Heart left ventricle (tissue), 16 donors: ENCODE measurements at regions not wholly inside any gene's neighbourhood (a gene's known extent, or its start where the extent isn't known, plus 50 kb on each side); places are given as distances from the start of the nearest gene placed in this dataset.

Experiments
- ATAC-seq, 4 donors: fragments of 200-7000 bp; cut with Tn5 transposase; one replicate each; pipeline ENCODE4 v1.9.1; 2020 to 2022; ENCODE audit warnings: moderate library complexity in 4 of 4, mild to moderate bottlenecking in 3 of 4, moderate number of reproducible peaks in 1 of 4
- DNase-seq, 5 donors: peaks; one replicate each; pipeline ENCODE4 v3.0.0-alpha.2; 2020
- H3K27ac ChIP-seq, 12 donors: fragments of 200-600 bp; sonication (generic) in 4 of 12; one replicate each; pipeline versions ENCODE4 v1.5.0 to v1.8.0; 2016 to 2022; ENCODE audit warnings: mild to moderate bottlenecking in 2 of 12
- H3K27me3 ChIP-seq, 9 donors: fragments of 200-600 bp; sonication (generic) in 2 of 9; one replicate each; pipeline versions ENCODE4 v1.5.1 to v1.8.0; 2016 to 2022; ENCODE audit warnings: mild to moderate bottlenecking in 3 of 9
- H3K36me3 ChIP-seq, 9 donors: fragments of 200-600 bp; sonication (generic) in 2 of 9; one replicate each; pipeline versions ENCODE4 v1.5.0 to v1.8.0; 2018 to 2022; ENCODE audit warnings: mild to moderate bottlenecking in 2 of 9
- H3K4me1 ChIP-seq, 12 donors: fragments of 200-600 bp; sonication (generic) in 4 of 12; one replicate each; pipeline versions ENCODE4 v1.5.0 to v1.8.0; 2016 to 2022; ENCODE audit warnings: mild to moderate bottlenecking in 3 of 12
- H3K4me3 ChIP-seq, 12 donors: fragments of 200-600 bp; sonication (generic) in 4 of 12; one replicate each; pipeline versions ENCODE4 v1.5.0 to v1.8.0; 2017 to 2022; ENCODE audit warnings: mild to moderate bottlenecking in 9 of 12, moderate library complexity in 4 of 12
- H3K9me3 ChIP-seq, 12 donors: fragments of 200-600 bp; sonication (generic) in 4 of 12; one replicate each; pipeline versions ENCODE4 v1.5.0 to v1.8.0; 2016 to 2022; ENCODE audit warnings: mild to moderate bottlenecking in 1 of 12
- POLR2A ChIP-seq, 2 donors: fragments of 450-650 bp; IDR thresholded peaks; one replicate each; pipeline ENCODE4 v1.6.1; 2017; ENCODE audit warnings: antibody characterized with exemption in 2 of 2, mild to moderate bottlenecking in 2 of 2, moderate library complexity in 2 of 2
- WGBS, 4 donors: extraction: QIAGEN DNeasy Blood & Tissue Kit in 2 of 4; methylation state at CpG; one replicate each; pipeline versions ENCODE4 v1.1.5 to v1.1.7; 2013 to 2018; 5-methylcytosine and 5-hydroxymethylcytosine counted together
- intact Hi-C, 10 donors: fragments of 100-400 bp; cut with DNase I; formaldehyde crosslinking; loops; one replicate each; pipeline versions ENCODE4 v1.11.1 to v1.14.2; 2022
- TF ChIP-seq, protein P1 (sequence below), 12 donors: fragments of 200-600 bp; sonication (generic) in 4 of 12; IDR thresholded peaks; one replicate each; pipeline versions ENCODE4 v1.5.0 to v1.8.0; 2018 to 2022; ENCODE audit warnings: antibody characterized with exemption in 12 of 12, mild to moderate bottlenecking in 5 of 12
- donor health status: ischemic (EF 13 %, LVEDD 7.1; RV severe dilation, severe dysfunction).
- donor health status: healthy with polysubstance abuse.
- donor health status: DM: no; HTN: yes; CAD: no.
- donor health status: DM: no; HTN: no; CAD: no.
- donor health status: ischemic (EF 25% LVEDD 6.9; RV normal size, moderate dysfunction).
- donor health status: ischemic (EF 25% LVEDD 5.7; RV mildly dilated, moderate dysfunction).
- donor health status: healthy.
- donor health status: DM: yes; HTN: yes; CAD: no.
- donor health status: ischemic (EF 35%, LVEDD 5.7; RV mildly dilated, moderate dysfunction).
- donor health status: nonischemic (EF 11% LVEDD 7.7; RV severe dilation, severe dysfunction).
- donor health status: DM: yes; HTN: yes; CAD: no.
- donor health status: PGD.
- donor health status: ischemic (EF 29% LVEDD 5.4; RV normal size, mild dysfunction).
- donor health status: nonischemic (EF 23%, LVEDD 6.1; RV moderate dilation, normal function).

GRCh38 chr20:60339738-60340137 lies 381.5 kb downstream of the CDH26 start:
- Histone ChIP-seq H3K27me3 (no peaks in the 10 kb centered on the region), H3K27ac (no peak overlapping the region), H3K4me3 (no peak overlapping the region), H3K9me3 (no peaks in the 10 kb centered on the region), H3K4me1 (no peaks in the 10 kb centered on the region), H3K36me3 (no peaks in the 10 kb centered on the region)
- TF ChIP-seq, protein P1, sequence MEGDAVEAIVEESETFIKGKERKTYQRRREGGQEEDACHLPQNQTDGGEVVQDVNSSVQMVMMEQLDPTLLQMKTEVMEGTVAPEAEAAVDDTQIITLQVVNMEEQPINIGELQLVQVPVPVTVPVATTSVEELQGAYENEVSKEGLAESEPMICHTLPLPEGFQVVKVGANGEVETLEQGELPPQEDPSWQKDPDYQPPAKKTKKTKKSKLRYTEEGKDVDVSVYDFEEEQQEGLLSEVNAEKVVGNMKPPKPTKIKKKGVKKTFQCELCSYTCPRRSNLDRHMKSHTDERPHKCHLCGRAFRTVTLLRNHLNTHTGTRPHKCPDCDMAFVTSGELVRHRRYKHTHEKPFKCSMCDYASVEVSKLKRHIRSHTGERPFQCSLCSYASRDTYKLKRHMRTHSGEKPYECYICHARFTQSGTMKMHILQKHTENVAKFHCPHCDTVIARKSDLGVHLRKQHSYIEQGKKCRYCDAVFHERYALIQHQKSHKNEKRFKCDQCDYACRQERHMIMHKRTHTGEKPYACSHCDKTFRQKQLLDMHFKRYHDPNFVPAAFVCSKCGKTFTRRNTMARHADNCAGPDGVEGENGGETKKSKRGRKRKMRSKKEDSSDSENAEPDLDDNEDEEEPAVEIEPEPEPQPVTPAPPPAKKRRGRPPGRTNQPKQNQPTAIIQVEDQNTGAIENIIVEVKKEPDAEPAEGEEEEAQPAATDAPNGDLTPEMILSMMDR (IDR thresholded peaks at IDR 0.05) = no peak
- TF ChIP-seq POLR2A (IDR thresholded peaks at IDR 0.05) = no peak
- ATAC-seq = no peak
- 74 to 88% (median 81%) methylated on average over 6 of the region's 6 CpGs for WGBS, 4 donors
- no peak for DNase-seq
- intact Hi-C loops = no loop called here

DNA sequence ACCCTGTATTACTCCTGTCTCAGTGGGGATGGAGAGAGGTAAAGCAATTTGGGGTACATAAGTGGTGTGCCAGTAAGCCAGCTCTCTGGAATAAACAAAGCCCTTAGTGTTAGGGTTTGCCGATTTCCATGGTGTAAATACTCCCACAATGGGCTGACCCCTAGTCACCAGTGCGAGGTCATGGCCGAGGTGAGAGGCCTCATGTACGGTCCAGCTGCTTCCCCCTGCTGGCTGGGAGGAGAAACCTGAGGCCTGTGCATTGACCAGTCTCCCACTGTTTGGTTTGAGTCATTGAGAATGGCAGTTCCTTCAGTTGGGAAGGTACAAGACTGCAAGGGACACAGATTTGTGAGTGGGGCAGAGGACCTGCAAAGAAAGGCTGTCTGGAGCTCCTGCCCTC lies 382.0 kb downstream of the CDH26 start:
- intact Hi-C loops = no loop called here
- no peaks in the 10 kb centered on the region for H3K4me1 ChIP-seq
- WGBS, 4 donors = 69 to 81% (median 76%) methylated on average over 3 to 4 of the region's 4 CpGs
- DNase-seq = no peak
- no peak overlapping the region for H3K4me3 ChIP-seq
- H3K27ac ChIP-seq = no peak overlapping the region
- no peak for ATAC-seq
- no peaks in the 10 kb centered on the region for H3K36me3 ChIP-seq
- TF ChIP-seq, protein P1 (IDR thresholded peaks at IDR 0.05) = no peak
- no peak for TF ChIP-seq POLR2A (IDR thresholded peaks at IDR 0.05)
- no peaks in the 10 kb centered on the region for H3K27me3 ChIP-seq
- H3K9me3 ChIP-seq = no peaks in the 10 kb centered on the region

DNA sequence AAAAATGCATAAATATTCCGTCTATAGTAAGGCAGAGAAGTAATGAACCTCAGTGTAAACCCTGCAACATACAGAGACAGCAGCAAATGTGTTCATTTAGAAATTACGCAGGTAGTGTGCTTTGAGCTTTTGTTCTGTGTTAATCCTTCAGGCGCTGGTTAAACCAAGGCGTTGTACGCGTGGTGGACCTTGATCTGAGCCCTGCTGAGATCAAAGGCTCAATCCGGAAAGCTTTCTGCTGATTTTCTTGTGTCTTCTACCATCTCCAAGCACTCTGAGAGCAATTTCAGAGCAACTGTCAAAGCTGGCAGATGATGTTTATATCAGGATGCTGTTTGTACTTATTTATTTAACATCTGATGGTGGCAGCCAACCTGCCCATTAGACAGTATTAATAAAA lies 382.8 kb downstream of the CDH26 start:
- no peaks in the 10 kb centered on the region for H3K36me3 ChIP-seq
- no peak overlapping the region for H3K4me3 ChIP-seq
- ATAC-seq (no peak), DNase-seq (no peak)
- no peak overlapping the region for H3K27ac ChIP-seq
- TF ChIP-seq, protein P1 (IDR thresholded peaks at IDR 0.05) = no peak
- no peak for TF ChIP-seq POLR2A (IDR thresholded peaks at IDR 0.05)
- H3K4me1 ChIP-seq = no peaks in the 10 kb centered on the region
- no peaks in the 10 kb centered on the region for H3K9me3 ChIP-seq
- H3K27me3 ChIP-seq = no peaks in the 10 kb centered on the region
- WGBS, 4 donors = 87 to 92% (median 90%) methylated on average over 7 of the region's 7 CpGs
- intact Hi-C loops = no loop called here

DNA sequence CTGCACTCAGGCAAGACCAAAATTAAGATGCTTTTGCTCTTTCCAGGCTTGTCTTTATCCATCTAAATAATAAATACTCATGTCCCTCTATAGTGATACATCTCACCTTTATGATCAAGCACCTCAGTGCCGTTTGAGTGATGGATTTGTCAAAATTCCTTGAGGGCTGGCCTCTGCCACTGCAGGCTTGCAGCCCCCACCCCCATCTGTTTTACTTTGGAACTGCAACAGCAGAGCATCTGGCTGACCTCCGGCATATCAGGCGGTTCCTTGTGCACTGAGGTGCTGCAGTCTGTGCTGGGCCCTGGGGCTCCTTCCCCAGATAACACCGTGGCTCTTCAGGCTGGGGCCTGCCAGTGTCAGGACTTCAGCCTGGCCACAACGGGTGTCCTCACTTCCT lies 386.9 kb downstream of the CDH26 start:
- H3K4me3 ChIP-seq = no peak overlapping the region
- intact Hi-C loops = no loop called here
- DNase-seq (no peak), ATAC-seq (no peak)
- 68 to 81% (median 75%) methylated on average over 5 of the region's 5 CpGs for WGBS, 4 donors
- TF ChIP-seq POLR2A (IDR thresholded peaks at IDR 0.05) = no peak
- TF ChIP-seq, protein P1 (IDR thresholded peaks at IDR 0.05) = no peak
- H3K9me3 ChIP-seq = no peaks in the 10 kb centered on the region
- H3K27ac ChIP-seq = no peak overlapping the region
- H3K27me3 ChIP-seq = no peaks in the 10 kb centered on the region
- H3K4me1 ChIP-seq = no peaks in the 10 kb centered on the region
- H3K36me3 ChIP-seq = no peaks in the 10 kb centered on the region
